Esophagus squamous epithelium (tissue), 5 donors: ENCODE measurements at regions not wholly inside any gene's neighbourhood (a gene's known extent, or its start where the extent isn't known, plus 50 kb on each side); places are given as distances from the start of the nearest gene placed in this dataset.

Experiments used
- DNase-seq: peaks from one replicate; lab custom pipeline; 2025; lab: John Stamatoyannopoulos, UW
- H3K27ac ChIP-seq, 4 donors: fragments of 200-600 bp; sonication (generic); one replicate each; pipeline ENCODE4 v1.5.1; 2016 to 2019; ENCODE audit warnings: mild to moderate bottlenecking in 1 of 4
- H3K27me3 ChIP-seq, 4 donors: fragments of 200-600 bp; sonication (generic); 1 replicate in 3 of 4; 2 replicates in 1 of 4; pipeline versions ENCODE4 v1.5.1 to v1.6.0; 2017 to 2021; ENCODE audit warnings: antibody characterized with exemption in 1 of 4
- H3K36me3 ChIP-seq, 3 donors: fragments of 200-600 bp; sonication (generic); one replicate each; pipeline ENCODE4 v1.5.1; 2016 to 2019
- H3K4me1 ChIP-seq, 3 donors: fragments of 200-600 bp; sonication (generic); one replicate each; pipeline ENCODE4 v1.5.1; 2017 to 2019
- H3K4me3 ChIP-seq, 4 donors: fragments of 200-600 bp; sonication (generic); 1 replicate in 3 of 4; 2 replicates in 1 of 4; pipeline ENCODE4 v1.5.1; 2016 to 2019; ENCODE audit warnings: mild to moderate bottlenecking in 2 of 4, moderate library complexity in 1 of 4
- H3K9me3 ChIP-seq, 3 donors: fragments of 200-600 bp; sonication (generic); one replicate each; pipeline ENCODE4 v1.5.1; 2016 to 2019
- POLR2A ChIP-seq, 4 donors: fragments of 450-650 bp; IDR thresholded peaks; one replicate each; pipeline ENCODE4 v1.6.1; 2017; ENCODE audit warnings: antibody characterized with exemption in 4 of 4, mild to moderate bottlenecking in 4 of 4, moderate library complexity in 3 of 4
- WGBS, 2 donors: methylation state at CpG; one replicate each; pipeline ENCODE4 v1.1.5; 2018; 5-methylcytosine and 5-hydroxymethylcytosine counted together
- intact Hi-C: fragments of 100-400 bp; cut with DNase I; formaldehyde crosslinking; loops from one replicate; pipeline ENCODE4 v1.15.0; 2022
- TF ChIP-seq, protein P1 (sequence below), 6 experiments: fragments of 450-650 bp in 4 of 6; fragments of 200-600 bp in 2 of 6; sonication (generic) in 2 of 6; IDR thresholded peaks; one replicate each; pipeline ENCODE4 v1.5.1; 2016 to 2019; ENCODE audit warnings: antibody characterized with exemption in 6 of 6, mild to moderate bottlenecking in 4 of 6, moderate library complexity in 4 of 6
- donor health status: DM: yes; HTN: yes; CAD: no.

DNA sequence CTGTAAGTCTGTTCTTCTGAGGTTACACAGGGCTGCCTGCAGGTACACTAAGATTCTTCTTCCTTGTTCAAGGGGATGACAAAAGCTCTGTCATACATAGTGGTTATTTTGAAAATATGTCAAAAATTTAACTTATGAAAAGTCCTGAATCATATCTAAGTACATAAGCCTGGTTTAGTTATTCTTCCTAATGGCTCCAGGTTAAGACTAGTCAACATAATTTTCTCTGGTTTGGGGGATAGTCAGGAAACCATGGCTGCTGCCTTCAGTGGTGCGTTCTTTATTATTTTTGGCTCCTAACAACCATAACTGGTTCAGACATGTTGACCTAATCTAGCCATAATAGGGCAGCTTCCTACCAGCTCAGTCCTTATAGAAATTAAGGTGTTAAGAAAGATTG is 257.4 kb upstream of the DDI1 start:
- Histone ChIP-seq H3K4me1 (peaks cover 0 to 18% (median 0%) of the 10 kb centered on the region in 3 donors), H3K36me3 (no peaks in the 10 kb centered on the region), H3K27me3 (no peaks in the 10 kb centered on the region), H3K9me3 (no peaks in the 10 kb centered on the region), H3K27ac (no peak overlapping the region), H3K4me3 (no peak overlapping the region)
- 35 to 45% methylated on average over 1 of the region's 1 CpG for WGBS, 2 donors
- no peak for TF ChIP-seq POLR2A (IDR thresholded peaks at IDR 0.05)
- TF ChIP-seq, protein P1, sequence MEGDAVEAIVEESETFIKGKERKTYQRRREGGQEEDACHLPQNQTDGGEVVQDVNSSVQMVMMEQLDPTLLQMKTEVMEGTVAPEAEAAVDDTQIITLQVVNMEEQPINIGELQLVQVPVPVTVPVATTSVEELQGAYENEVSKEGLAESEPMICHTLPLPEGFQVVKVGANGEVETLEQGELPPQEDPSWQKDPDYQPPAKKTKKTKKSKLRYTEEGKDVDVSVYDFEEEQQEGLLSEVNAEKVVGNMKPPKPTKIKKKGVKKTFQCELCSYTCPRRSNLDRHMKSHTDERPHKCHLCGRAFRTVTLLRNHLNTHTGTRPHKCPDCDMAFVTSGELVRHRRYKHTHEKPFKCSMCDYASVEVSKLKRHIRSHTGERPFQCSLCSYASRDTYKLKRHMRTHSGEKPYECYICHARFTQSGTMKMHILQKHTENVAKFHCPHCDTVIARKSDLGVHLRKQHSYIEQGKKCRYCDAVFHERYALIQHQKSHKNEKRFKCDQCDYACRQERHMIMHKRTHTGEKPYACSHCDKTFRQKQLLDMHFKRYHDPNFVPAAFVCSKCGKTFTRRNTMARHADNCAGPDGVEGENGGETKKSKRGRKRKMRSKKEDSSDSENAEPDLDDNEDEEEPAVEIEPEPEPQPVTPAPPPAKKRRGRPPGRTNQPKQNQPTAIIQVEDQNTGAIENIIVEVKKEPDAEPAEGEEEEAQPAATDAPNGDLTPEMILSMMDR (IDR thresholded peaks at IDR 0.05), result no peak
- intact Hi-C loops, result no loop called here
- no peak for DNase-seq

DNA sequence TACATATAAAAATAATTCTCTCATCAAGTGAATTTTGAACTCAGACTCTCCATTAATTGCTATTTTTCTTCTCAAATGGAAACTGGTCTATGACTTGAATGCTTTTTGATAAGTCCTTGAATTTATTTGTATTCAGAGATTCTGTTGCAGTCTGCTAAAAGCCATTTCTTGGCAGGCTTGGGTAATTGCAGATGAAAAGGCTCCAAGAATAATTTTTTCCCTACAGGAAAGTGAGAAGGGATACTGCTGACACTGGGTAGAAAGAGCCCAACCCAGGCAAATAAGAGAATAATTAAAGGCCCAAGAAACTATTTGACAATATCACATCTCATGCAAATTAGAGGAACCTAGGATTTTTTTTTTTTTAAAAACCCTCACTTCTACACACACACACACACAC is 246.5 kb upstream of the DDI1 start:
- intact Hi-C loops, result no loop called here

DNA sequence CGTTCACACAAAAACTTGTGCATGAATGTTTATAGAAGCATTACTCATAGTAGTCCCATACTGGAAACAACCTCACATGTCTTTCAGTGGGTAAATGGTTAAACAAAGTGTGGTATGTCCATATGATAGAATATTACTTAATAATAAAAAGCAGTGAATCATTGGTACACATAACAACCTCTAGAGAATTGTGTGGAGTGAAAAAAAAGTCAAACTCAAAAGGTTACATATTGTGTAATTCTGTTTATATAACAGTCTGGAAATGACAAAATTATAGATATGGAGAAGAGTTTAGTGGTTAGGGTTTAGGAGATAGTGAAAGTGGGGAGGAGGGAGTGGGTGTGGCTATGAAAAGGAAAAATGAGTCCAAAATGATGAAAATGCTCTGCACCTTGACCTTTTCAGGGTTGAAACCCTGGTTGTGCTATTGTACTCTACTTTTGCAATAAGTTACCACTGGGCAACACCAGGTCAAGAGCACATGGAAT is 243.4 kb upstream of the DDI1 start:
- H3K4me1 ChIP-seq, result no peaks in the 10 kb centered on the region
- H3K9me3 ChIP-seq, result no peaks in the 10 kb centered on the region
- TF ChIP-seq, protein P1 (IDR thresholded peaks at IDR 0.05), result no peak
- no peak for TF ChIP-seq POLR2A (IDR thresholded peaks at IDR 0.05)
- no peak for DNase-seq
- H3K36me3 ChIP-seq, result no peaks in the 10 kb centered on the region
- H3K27ac ChIP-seq, result no peak overlapping the region
- no peaks in the 10 kb centered on the region for H3K27me3 ChIP-seq
- WGBS, 2 donors, result 70 to 84% methylated on average over 1 of the region's 1 CpG
- no peak overlapping the region for H3K4me3 ChIP-seq
- intact Hi-C loops, result no loop called here

More for the DNA sequence above, 246.5 kb upstream of the DDI1 start:
- no peak overlapping the region for H3K27ac ChIP-seq
- no peaks in the 10 kb centered on the region for H3K4me1 ChIP-seq
- no peaks in the 10 kb centered on the region for H3K36me3 ChIP-seq
- no peak overlapping the region for H3K4me3 ChIP-seq
- no peaks in the 10 kb centered on the region for H3K9me3 ChIP-seq
- no peak for DNase-seq
- TF ChIP-seq, protein P1 (IDR thresholded peaks at IDR 0.05), result no peak
- no peak for TF ChIP-seq POLR2A (IDR thresholded peaks at IDR 0.05)
- no peaks in the 10 kb centered on the region for H3K27me3 ChIP-seq

DNA sequence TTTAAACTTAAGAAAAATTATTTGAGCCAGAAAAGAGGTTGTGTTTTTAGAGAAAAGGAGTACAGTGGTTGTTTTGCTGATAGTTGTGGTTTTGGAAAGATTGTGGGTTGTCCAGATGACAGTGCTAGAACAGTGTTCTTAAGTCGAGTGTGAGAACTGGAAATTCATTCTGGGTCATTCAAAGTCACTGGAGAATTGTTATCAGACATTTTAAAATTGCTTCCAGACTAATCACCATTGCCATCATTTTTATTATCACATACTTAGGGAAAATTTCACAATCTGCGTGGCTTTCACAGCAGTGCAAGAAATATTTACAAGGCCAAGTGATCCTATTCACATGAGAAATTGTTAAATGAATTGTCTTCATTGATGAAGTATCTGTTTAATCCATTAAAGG is 242.2 kb upstream of the DDI1 start:
- H3K36me3 ChIP-seq, result no peaks in the 10 kb centered on the region
- no peaks in the 10 kb centered on the region for H3K27me3 ChIP-seq
- TF ChIP-seq POLR2A (IDR thresholded peaks at IDR 0.05), result no peak
- TF ChIP-seq, protein P1 (IDR thresholded peaks at IDR 0.05), result no peak
- no peak overlapping the region for H3K27ac ChIP-seq
- H3K4me1 ChIP-seq, result no peaks in the 10 kb centered on the region
- intact Hi-C loops, result no loop called here
- H3K4me3 ChIP-seq, result no peak overlapping the region
- no peak for DNase-seq
- WGBS, 2 donors, result 45 to 55% methylated on average over 2 of the region's 2 CpGs
- no peaks in the 10 kb centered on the region for H3K9me3 ChIP-seq

DNA sequence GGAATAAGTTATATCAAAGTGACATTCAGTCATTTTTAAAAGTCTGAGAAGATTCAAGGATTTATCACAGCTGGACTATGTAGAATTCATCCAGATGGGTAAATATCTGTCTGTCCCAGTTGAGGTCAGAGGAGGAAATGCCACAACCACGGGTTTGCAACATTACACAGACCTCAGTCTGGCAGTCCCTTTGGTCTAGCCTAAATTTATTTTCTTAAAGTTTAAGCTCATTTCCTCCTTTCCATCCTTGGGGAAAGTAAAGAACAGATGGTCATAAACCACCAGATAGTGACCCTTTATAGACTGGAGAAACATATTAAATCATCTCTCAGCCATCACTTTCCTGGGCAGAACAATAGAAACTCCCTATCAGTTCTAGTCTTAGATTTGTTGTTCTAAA is 238.4 kb upstream of the DDI1 start:
- Histone ChIP-seq H3K27me3 (no peaks in the 10 kb centered on the region), H3K4me3 (no peak overlapping the region), H3K4me1 (no peaks in the 10 kb centered on the region), H3K36me3 (no peaks in the 10 kb centered on the region), H3K9me3 (no peaks in the 10 kb centered on the region), H3K27ac (no peak overlapping the region)
- DNase-seq, result no peak
- TF ChIP-seq, protein P1 (IDR thresholded peaks at IDR 0.05), result no peak
- TF ChIP-seq POLR2A (IDR thresholded peaks at IDR 0.05), result no peak
- 25 to 32% methylated on average over 1 of the region's 1 CpG for WGBS, 2 donors
- intact Hi-C loops, result no loop called here
